PFSK-1 (cell line): ENCODE measurements at regions not wholly inside any gene's neighbourhood (a gene's known extent, or its start where the extent isn't known, plus 50 kb on each side); places are given as distances from the start of the nearest gene placed in this dataset.

Source experiments
- FOXP2 ChIP-seq: optimal IDR thresholded peaks from 2 replicates; pipeline ENCODE3; 2011; ENCODE audit warnings: borderline replicate concordance, control low read depth, inconsistent platforms; ENCODE audit not compliant: insufficient read depth; ENCODE audit errors: extremely low read length, extremely low read depth
- POLR2AphosphoS5 ChIP-seq: IDR thresholded peaks from 2 replicates; pipeline ENCODE4 v1.6.1; 2012; ENCODE audit warnings: low read depth, mild to moderate bottlenecking, control low read depth, low read length, moderate library complexity
- SIN3A ChIP-seq: IDR thresholded peaks from 2 replicates; pipeline ENCODE4 v1.6.1; 2012; ENCODE audit warnings: mild to moderate bottlenecking, low read length, moderate library complexity, borderline replicate concordance; ENCODE audit not compliant: insufficient read depth
- TAF1 ChIP-seq: IDR thresholded peaks from 2 replicates; pipeline ENCODE4 v1.6.1; 2012; ENCODE audit warnings: low read length, control low read depth, borderline replicate concordance; ENCODE audit not compliant: insufficient read depth
- TF ChIP-seq, protein P1 (sequence below), 2 experiments: IDR thresholded peaks; 2 replicates each; pipeline versions ENCODE4 v1.6.1 to v1.8.0; 2011 to 2012; ENCODE audit warnings: low read depth in 2 of 2, low read length in 2 of 2, control low read depth in 1 of 2, inconsistent platforms in 1 of 2, mild to moderate bottlenecking in 1 of 2, moderate library complexity in 1 of 2; ENCODE audit not compliant: insufficient read depth in 1 of 2

DNA sequence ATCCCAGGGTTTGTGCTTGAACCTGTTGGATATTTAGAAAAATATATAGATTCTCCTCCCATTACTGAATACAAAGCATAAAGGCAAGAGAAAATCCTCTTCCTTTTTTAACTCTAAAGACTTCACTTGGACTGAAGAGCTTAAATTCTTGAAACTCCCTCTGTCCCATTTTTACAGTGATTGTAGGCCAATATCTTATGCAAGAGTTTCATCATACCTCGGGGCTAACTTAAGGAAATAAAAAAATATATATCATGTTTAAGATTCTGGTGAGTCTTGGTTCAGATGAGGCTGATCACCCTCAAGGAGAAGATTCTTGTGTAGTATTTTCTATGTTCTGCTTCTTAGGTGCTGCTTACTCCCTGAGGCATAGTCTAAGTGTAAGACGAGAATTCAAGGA lies 1449.6 kb downstream of the C4orf33 start:
- TF ChIP-seq, protein P1, sequence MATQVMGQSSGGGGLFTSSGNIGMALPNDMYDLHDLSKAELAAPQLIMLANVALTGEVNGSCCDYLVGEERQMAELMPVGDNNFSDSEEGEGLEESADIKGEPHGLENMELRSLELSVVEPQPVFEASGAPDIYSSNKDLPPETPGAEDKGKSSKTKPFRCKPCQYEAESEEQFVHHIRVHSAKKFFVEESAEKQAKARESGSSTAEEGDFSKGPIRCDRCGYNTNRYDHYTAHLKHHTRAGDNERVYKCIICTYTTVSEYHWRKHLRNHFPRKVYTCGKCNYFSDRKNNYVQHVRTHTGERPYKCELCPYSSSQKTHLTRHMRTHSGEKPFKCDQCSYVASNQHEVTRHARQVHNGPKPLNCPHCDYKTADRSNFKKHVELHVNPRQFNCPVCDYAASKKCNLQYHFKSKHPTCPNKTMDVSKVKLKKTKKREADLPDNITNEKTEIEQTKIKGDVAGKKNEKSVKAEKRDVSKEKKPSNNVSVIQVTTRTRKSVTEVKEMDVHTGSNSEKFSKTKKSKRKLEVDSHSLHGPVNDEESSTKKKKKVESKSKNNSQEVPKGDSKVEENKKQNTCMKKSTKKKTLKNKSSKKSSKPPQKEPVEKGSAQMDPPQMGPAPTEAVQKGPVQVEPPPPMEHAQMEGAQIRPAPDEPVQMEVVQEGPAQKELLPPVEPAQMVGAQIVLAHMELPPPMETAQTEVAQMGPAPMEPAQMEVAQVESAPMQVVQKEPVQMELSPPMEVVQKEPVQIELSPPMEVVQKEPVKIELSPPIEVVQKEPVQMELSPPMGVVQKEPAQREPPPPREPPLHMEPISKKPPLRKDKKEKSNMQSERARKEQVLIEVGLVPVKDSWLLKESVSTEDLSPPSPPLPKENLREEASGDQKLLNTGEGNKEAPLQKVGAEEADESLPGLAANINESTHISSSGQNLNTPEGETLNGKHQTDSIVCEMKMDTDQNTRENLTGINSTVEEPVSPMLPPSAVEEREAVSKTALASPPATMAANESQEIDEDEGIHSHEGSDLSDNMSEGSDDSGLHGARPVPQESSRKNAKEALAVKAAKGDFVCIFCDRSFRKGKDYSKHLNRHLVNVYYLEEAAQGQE (IDR thresholded peaks at IDR 0.05; ENCODE audit: insufficient read depth in 1 of 2, low read depth in 2 of 2, low read length in 2 of 2) = no peak
- TF ChIP-seq TAF1 = no peak
- no peak for TF ChIP-seq POLR2AphosphoS5
- no peak for TF ChIP-seq SIN3A
- no peak for TF ChIP-seq FOXP2
